ENCODE measurements at regions not wholly inside any gene's neighbourhood (a gene's known extent, or its start where the extent isn't known, plus 50 kb on each side); places are given as distances from the start of the nearest gene placed in this dataset.
"Not testable (repeated sequence)": the region's sequence is repeated elsewhere in the genome, so short reads cannot be mapped to it uniquely, and the experiment has no call there.

DNA sequence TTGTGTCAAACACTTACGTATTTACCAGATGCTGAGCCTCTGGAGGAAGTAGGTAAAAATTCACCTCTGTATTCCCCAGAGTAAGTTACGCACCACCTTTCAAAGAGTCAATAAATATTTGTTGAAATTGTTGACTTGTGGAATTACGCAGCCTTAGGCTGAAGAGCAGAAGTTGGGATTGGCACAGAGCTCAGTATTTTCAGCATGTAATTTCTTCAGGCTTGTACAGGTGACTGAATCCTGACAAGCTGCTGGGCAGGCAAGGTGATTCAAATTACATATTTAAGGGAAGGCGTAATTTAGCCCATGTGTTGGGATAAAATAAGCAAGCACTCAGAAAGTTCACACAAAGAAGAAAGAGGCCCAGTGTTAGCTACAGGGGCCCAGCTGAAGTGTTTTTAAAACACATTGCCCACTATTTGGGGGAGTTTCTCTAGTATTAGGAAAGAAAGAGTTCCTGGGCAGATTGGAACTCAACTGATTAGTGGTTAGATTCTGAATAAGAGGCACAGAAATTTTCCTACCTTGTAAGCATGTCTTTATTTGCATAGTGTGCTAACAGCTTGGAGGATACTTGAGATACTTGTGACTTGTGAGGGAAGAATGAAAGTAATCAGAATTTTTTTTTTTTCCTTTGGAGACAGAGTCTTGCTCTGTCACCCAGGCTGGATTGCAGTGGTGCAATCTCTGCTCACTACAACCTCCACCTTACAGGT is 165.3 kb upstream of the FBXL7 start:
- no peak for DNase-seq (ENCODE audit: low read depth)

DNA sequence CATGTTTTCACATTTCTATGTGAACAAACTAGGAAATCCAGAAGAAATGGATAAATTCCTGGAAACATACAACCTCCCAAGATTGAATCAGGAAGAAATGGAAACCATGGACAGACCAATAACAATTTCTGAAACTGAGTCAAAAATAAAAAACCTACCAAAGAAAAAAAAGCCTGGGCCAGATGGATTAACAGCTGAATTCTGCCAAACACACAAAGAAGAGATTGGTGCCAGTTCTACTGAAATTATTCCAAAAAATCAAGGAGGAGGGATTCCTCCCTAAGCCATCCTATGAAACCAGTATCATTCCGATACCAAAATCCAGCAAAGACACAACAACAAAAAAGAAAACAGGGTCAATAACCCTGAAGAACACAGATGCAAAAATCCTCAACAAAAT is 166.9 kb upstream of the FBXL7 start:
- no peak for DNase-seq (ENCODE audit: low read depth)

GRCh38 chr5:15326932-15327331 is 173.0 kb upstream of the FBXL7 start:
- DNase-seq (ENCODE audit: low read depth): no peak

DNA sequence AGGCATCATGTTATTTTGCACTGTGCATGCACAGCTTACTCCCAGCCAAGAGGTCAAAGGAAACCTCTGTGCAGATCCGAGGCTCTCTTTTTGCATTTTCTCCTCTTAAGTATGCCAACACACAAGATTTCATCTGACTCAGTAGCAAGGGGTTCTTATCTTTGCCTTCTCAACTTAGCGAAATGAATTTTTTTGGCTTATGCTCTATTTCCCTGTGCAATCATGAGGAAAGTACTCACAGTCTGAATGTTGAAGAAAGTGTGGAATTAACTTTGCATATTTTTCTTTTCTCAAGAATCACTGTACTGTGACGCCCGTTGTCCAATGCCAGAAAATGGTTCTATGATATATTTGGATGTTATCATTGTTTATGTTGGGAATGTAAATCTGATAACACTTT is 173.5 kb upstream of the FBXL7 start:
- DNase-seq (ENCODE audit: low read depth): no peak

GRCh38 chr5:15322421-15322820 is 177.6 kb upstream of the FBXL7 start:
- no peak for DNase-seq (ENCODE audit: low read depth)

DNA sequence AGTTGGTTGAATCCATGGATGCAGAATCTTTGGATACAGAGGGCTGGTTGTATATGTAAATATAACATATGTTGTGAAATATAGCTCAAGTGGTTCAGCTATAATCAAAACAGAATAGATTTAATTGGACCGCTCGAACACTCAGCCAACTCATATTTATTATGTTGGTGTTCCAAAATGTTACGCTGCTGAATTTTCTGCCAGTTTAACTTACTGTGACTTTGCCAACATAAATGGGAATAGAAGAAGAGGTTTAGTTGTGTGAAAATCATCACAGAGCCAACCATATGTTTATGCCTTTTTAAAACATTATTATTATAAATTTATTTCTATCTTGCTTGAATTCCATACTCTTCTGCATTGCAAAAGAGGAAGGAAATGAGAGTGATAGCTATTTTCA is 178.2 kb upstream of the FBXL7 start:
- DNase-seq (ENCODE audit: low read depth): no peak

DNA sequence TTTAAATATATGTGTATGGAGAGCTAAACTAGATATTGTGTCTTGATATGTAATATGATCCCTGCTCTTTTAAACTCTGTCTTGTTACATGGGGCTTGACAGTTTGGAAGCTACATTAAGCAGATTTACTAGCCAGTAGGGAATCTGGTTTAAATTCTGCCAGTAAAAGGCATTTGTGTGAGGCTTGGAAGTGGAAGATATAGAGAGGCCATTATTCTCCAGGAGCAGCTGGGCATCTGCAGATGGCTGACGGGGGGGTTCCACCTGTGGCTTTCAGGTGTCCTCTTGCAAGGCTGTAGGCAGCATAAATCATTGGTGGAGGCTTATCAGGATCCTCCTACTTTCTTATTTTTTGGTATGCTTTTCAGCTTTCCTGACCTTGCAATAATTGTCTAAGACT is 179.1 kb upstream of the FBXL7 start:
- no peak for DNase-seq (ENCODE audit: low read depth)

DNA sequence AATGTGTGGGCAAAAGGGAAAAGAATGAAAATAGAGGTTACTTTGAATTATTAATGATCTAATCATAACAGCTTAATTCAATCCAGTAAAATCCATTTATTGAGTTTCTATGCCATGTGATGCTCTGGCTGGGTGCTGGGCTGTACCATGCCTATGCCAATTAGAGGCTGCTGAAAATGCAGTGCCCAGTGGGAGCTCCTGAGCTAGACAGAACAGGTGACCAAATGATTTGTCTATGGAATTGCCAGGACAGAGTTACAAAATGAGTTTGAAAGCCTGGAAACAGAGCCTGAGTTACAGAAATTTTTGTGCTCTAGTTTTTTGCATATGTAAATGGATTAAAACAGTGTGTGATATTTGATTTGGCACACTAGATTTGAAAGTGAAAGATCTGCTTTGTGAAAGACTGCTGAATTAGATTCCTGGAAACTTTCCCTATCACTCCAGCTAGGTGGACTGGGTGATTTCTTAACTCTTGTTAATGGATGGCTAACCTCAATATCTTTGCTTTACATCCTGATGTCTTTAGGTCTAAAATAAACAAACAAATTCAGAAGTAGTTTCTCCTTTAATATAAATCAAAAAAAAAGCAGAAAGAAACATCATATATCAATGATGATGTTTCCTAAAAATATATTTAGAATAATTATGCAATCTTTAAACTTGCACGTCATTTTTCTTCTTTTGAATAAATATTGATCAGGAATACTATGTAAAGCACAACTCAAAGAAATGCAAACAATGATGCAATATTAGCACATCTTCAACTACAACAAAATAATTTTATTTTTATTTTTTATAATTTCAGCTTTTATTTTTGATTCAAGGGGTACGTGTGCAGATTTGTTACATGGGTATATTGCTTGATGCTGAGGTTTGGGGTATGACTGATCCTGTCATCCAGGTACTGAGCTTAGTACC is 194.8 kb upstream of the FBXL7 start:
- no peak for DNase-seq (ENCODE audit: low read depth)

DNA sequence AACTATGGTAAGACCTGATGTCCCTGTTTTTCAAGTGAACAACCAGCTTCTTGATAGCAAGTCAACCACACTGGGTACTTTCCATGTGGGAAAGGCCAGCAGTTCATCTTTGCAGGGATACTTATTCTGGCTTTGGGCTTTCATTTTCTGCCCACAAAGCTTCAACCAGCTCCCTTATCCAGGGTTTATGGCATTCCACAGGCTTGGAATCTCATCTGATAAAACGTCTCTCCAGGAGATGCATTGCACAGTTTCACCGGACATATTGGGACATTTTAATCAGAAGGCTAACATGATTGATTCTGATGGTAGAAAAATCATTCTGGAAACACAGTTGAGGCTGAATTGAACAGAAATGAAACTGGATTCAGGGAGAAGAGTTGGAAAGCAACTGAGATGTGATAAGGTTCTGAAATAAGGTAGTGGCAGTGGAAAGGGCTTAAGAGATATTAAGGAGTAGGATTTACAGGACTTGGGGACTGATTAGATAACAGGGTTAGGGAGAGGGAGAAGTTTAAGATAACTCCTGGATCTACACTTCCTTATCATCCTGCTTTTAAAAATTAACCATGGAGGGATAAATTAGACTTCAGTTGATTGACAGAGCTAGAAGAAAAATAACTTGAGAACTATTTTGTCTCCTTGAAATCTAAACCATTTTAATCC is 195.8 kb upstream of the FBXL7 start:
- no peak for DNase-seq (ENCODE audit: low read depth)

- DNase-seq (ENCODE audit: low read depth): no peak
Observed at GRCh38 chr5:15300141-15300540, 199.8 kb upstream of the FBXL7 start.

- no peak for DNase-seq (ENCODE audit: low read depth)
Observed at GRCh38 chr5:15290953-15291352, 209.0 kb upstream of the FBXL7 start.

DNA sequence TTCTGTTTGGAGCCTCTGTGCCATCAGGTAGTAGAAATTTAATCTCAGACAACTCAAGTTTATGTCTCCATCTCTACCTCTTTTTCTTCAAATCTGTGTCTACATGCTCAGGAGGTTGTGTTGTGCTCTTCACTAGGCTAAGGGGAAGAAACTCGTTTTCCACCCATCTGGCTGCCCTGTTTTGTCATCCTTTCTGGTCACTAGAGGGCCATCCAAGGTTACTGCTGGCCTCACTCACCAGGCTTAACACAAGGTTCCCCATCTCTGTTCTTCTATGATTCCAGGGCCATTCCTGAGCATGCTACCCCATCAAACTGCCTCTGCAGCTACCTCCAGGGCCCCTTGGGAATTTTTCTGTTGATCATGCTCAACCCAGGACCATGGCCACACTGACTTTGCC is 213.3 kb upstream of the FBXL7 start:
- DNase-seq (ENCODE audit: low read depth): no peak

DNA sequence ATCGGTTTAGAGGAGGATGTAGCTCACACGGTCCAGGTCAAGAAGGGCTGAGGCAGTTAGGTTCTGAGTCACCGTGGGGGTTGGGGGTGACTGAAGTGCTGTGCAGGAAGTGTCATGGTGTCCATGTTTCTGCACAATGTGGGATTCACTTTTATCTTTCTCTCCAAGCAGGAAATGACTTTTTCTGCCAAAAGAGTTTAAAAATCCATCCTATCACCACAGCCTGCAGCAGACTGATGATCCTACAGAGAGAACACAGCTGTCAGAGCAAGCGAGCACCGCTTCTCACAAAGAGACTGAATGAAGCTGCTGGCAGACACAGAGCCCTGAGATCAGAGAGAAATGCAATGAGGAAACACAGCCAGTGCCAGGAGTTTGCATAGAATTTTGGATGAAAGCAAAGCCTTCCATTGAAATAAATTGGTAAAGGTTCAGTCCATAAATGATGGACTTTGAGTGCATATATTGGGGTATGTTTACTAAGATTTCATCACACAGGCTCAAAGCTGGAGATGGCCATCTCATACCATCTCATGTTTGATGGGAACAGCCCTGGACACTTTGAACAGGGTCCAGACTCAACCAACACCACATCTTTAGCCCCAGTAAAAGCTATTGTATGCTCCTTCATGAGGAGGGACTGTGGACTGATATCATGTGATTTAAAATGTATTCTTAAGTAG is 213.9 kb upstream of the FBXL7 start:
- DNase-seq (ENCODE audit: low read depth): no peak

DNA sequence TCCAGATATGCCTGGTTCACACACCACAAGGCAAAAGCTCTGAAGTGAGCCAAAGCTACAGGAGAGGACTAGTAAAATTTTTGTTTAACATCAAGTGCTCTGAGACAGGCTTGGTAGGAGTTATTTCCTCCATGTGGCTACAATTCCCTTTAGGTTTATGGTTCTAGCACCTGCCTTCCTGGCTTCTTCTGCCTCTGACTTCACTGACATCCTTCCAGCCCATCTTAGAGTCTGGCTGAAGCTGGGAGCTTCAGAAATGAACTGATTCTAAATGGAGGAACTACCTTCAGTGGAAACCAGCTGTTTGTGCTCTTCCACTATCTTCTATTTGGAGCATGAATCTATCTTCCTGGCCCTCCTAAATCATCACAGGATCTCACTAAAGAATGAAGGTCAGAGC is 215.3 kb upstream of the FBXL7 start:
- no peak for DNase-seq (ENCODE audit: low read depth)

DNA sequence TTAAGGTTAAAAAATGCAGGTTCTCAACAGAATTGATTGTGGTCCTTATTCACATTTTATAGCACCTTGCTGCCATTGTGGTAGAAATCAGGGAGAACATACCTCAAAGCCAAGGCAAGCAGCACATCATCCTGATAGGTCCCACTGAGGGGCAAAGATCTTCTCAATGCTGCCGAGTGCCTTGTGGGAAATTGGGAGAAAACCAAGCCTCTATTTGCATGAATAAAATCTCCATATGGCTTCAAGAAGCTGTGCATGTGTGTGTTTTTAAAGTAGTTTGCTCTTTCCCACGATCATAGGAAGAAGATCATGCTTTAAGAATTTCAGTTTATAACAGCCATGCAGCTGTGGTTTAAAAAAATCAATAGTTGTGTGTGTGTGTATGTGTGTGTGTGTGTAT is 216.9 kb upstream of the FBXL7 start:
- no peak for DNase-seq (ENCODE audit: low read depth)

- DNase-seq (ENCODE audit: low read depth): no peak
Observed at GRCh38 chr5:15282611-15283010, 217.4 kb upstream of the FBXL7 start.

DNA sequence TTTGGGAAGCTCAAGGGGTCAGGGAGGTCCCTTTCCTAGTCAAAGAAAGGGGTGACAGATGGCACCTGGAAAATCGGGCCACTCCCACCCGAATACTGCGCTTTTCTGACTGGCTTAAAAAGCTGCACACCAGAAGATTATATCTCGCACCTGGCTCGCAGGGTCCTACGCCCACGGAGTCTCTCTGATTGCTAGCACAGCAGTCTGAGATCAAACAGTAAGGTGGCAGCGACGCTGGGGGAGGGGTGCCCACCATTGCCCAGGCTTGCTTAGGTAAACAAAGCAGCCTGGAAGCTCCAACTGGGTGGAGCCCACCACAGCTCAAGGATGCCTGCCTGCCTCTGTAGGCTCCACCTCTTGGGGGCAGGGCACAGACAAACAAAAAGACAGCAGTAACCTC is 228.4 kb upstream of the FBXL7 start:
- not testable (repeated sequence) for DNase-seq (ENCODE audit: low read depth)

GRCh38 chr5:15267966-15268365 is 232.0 kb upstream of the FBXL7 start:
- DNase-seq (ENCODE audit: low read depth): no peak

DNA sequence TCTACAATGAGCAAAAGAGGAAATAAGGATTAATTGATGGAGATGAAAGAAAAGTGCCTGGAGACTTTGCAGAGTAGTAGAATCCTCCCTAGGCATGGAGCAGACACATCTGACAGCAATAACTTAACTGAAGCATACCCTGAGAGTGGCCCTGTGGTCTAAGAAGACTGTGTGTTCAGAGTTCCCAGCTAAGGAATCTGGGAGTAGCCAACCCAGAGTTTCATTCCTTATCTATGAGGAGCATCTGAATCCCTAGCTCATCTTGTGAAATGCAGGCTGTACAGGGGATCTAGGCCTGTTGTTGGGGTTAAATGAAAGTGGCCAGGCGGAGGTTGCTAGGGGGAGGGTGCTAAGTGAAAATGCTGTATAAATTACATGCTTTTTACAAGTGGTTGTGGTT is 233.1 kb upstream of the FBXL7 start:
- no peak for DNase-seq (ENCODE audit: low read depth)

DNA sequence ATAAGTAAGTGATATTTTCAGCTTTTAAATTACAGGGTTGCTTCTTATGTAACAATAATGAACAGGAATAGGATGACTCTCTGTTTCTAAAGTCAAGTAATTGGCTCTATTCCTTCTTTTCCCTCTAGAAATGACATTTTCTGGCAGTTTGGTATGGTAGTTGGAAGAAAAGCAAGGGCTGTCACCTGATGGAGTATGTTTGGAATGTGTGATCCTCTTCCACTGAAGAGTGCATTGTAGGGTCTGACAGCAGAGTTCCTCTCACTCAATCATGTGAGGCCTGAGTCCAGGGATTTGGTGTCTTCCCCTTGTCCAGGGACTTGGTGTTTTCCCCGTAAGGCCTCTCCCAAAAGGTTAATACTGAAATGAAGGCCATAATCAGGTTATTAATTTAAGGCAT is 233.8 kb upstream of the FBXL7 start:
- DNase-seq (ENCODE audit: low read depth): no peak

GRCh38 chr5:15263942-15264341 is 236.0 kb upstream of the FBXL7 start:
- DNase-seq (ENCODE audit: low read depth): no peak

- no peak for DNase-seq (ENCODE audit: low read depth)
Observed at GRCh38 chr5:15263406-15263805, 236.6 kb upstream of the FBXL7 start.
